ENCODE measurements at regions not wholly inside any gene's neighbourhood (a gene's known extent, or its start where the extent isn't known, plus 50 kb on each side); places are given as distances from the start of the nearest gene placed in this dataset.

GRCh38 chr9:79936336-79936735 lies 364.6 kb downstream of the TLE4 start:
- no peak for TF ChIP-seq CTCF (IDR thresholded peaks at IDR 0.05)
- TF ChIP-seq POLR2A (IDR thresholded peaks at IDR 0.05): no peak

Data from sigmoid colon (tissue), 3 donors.